Vagina (tissue), 2 donors: ENCODE measurements at regions not wholly inside any gene's neighbourhood (a gene's known extent, or its start where the extent isn't known, plus 50 kb on each side); places are given as distances from the start of the nearest gene placed in this dataset.

Experiments used
- POLR2A ChIP-seq, 2 donors: fragments of 450-650 bp; IDR thresholded peaks; one replicate each; pipeline ENCODE4 v1.6.1; 2017; ENCODE audit warnings: antibody characterized with exemption in 2 of 2, mild to moderate bottlenecking in 2 of 2, moderate library complexity in 2 of 2
- POLR2AphosphoS5 ChIP-seq, 2 donors: sonication (generic); formaldehyde crosslinking; IDR thresholded peaks; one replicate each; pipeline ENCODE4 v1.9.0; 2017; ENCODE audit warnings: antibody characterized with exemption in 2 of 2, mild to moderate bottlenecking in 2 of 2, low read depth in 1 of 2; ENCODE audit not compliant: insufficient read depth in 1 of 2
- TF ChIP-seq, protein P1 (sequence below), 3 experiments: fragments of 450-650 bp in 2 of 3; fragments of 200-600 bp in 1 of 3; sonication (generic) in 1 of 3; IDR thresholded peaks; one replicate each; pipeline ENCODE4 v1.5.1; 2017 to 2019; ENCODE audit warnings: antibody characterized with exemption in 3 of 3, mild to moderate bottlenecking in 2 of 3, moderate library complexity in 2 of 3

DNA sequence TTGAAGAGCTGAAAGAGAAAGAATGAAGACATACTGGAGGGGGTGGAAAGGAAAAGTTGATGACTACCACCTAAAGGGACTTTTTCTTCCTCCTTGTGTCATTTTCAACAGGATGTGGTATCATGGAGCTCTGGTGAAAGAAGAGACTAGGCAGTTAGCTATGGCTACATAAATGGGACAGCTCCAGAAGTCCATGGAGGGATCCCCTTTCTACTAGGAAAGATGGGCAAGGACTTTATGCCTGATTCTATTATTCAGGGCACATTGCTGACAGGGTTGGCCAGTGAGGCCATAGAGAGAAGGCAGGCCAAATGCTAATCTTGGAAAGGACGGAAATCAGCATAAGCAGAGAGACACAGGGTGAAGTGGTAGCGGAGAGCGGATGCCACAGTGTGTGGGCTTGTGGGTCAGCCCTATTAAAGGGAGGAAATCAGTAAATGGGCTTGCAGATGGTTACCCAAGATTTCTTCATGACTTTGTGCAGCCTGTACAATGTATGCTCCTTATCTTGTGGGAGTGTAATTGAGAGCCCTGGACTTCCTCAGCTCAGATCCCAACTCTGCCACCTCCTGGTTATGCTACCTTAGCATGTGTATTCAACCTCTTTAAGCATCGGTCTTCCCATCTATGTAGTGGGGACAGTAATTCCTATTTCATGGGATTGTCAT lies 77.4 kb upstream of the TMEM170B start:
- TF ChIP-seq, protein P1, sequence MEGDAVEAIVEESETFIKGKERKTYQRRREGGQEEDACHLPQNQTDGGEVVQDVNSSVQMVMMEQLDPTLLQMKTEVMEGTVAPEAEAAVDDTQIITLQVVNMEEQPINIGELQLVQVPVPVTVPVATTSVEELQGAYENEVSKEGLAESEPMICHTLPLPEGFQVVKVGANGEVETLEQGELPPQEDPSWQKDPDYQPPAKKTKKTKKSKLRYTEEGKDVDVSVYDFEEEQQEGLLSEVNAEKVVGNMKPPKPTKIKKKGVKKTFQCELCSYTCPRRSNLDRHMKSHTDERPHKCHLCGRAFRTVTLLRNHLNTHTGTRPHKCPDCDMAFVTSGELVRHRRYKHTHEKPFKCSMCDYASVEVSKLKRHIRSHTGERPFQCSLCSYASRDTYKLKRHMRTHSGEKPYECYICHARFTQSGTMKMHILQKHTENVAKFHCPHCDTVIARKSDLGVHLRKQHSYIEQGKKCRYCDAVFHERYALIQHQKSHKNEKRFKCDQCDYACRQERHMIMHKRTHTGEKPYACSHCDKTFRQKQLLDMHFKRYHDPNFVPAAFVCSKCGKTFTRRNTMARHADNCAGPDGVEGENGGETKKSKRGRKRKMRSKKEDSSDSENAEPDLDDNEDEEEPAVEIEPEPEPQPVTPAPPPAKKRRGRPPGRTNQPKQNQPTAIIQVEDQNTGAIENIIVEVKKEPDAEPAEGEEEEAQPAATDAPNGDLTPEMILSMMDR (IDR thresholded peaks at IDR 0.05) = no peak
- TF ChIP-seq POLR2A (IDR thresholded peaks at IDR 0.05) = no peak
- no peak for TF ChIP-seq POLR2AphosphoS5 (IDR thresholded peaks at IDR 0.05; ENCODE audit: insufficient read depth in 1 of 2, low read depth in 1 of 2)
